Epithelial cell of prostate (primary cell): ENCODE measurements at regions not wholly inside any gene's neighbourhood (a gene's known extent, or its start where the extent isn't known, plus 50 kb on each side); places are given as distances from the start of the nearest gene placed in this dataset.

Experiments
- DNase-seq: peaks from one replicate; pipeline ENCODE4 v3.0.0-alpha.2; 2011; ENCODE audit warnings: low read depth, low spot score
- H3K27ac ChIP-seq: fragments of 450-650 bp; 2 replicates; pipeline ENCODE4 v1.5.1; 2017; ENCODE audit warnings: mild to moderate bottlenecking

DNA sequence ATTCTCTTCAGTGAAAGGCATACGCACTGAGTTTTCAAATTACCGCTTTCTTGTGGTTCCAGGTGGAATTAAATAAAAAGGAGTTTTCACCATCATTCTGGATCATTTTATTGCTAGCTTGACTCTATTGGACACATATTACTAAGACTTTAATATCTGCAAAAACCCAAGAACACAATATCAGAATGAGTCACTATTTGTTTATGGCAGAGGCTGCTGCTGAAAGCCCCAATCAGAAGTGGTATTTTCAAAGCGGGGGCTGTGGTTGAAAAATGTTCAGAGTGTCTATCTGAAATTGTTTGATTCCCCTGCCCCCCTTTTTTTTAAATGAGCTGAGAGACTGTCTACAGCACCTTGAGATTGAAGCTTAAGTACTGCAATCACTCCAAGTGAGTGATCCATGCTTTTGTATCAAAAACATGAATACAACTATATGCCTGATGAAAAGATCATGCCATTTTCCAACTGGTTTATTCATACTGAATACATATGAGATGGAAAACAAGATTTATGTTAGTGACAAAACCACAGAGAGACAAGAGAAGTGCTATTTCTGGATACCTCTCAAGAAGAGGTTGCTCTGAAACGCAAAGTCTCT lies 376.4 kb downstream of the HTR7 start:
- H3K27ac ChIP-seq: no peak overlapping the region
- DNase-seq: no peak

GRCh38 chr10:90484518-90484917 lies 373.3 kb downstream of the HTR7 start:
- DNase-seq: peak; percentile 92
- peak overlapping the region; percentile 65 for H3K27ac ChIP-seq

- no peak overlapping the region for H3K27ac ChIP-seq
- no peak for DNase-seq
Observed at GRCh38 chr10:90494183-90494582, 363.7 kb downstream of the HTR7 start.

- no peak for DNase-seq
- no peak overlapping the region for H3K27ac ChIP-seq
Observed at GRCh38 chr10:90504172-90504571, 353.7 kb downstream of the HTR7 start.

DNA sequence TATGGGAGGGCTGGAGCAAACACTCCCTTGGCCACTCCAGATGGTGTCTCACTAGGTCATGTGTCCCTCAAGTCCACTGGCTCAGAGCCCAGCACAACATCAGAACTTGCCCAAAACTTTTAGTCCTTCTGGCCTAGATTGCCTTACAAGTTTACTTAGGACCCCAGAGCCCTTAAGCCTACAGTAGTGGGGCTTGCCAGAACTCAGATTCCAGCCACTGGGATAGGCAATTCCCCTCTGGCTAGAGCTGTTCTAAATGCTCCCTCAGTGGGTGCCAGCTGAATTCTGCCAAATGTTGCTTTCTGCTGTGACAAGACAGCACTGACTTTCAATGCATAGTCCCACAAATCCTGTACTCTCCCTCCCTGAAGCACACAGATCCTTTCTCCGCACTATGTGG lies 331.1 kb downstream of the HTR7 start:
- H3K27ac ChIP-seq: no peak overlapping the region
- DNase-seq: no peak

DNA sequence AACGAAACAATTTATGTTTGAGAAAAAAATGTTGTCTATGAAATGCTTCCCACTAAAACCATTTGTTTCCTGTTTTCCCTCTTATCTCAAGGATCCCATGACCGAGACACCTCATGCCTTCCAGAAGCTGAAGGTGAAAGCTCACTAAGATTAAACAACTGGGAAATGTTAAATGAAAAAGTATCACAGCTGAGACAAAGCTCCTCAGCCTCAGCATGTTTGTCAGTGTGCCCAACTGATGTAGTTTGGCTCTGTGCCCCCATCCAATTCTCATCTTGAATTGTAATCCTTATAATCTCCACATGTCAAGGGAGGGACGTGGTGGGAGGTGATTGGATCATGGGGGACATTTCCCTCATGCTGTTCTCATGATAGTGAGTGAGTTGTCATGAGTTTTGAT lies 327.3 kb downstream of the HTR7 start:
- no peak for DNase-seq
- H3K27ac ChIP-seq: no peak overlapping the region

GRCh38 chr10:90557385-90557784 lies 300.5 kb downstream of the HTR7 start:
- H3K27ac ChIP-seq: no peak overlapping the region
- no peak for DNase-seq

GRCh38 chr10:90560331-90560730 lies 297.5 kb downstream of the HTR7 start:
- H3K27ac ChIP-seq: no peak overlapping the region
- no peak for DNase-seq

DNA sequence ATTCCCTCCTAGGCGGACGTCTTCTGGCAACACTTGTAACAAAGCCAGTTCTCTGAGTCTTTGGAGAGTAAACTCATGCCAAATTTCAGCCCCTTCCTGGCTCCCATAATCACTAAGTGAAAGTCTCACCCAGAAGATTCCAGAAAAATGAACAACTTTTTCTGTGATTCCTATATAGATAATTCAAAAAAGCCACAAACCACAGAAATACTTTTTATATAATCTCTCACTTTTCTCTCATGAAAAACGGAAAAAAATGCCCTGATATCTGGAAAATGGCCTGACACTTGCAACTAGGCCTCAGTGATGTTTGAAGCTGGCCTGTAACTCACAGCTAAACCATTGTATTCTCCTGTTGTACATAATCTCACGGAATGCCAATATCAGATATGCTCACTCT lies 296.2 kb downstream of the HTR7 start:
- DNase-seq: no peak
- no peak overlapping the region for H3K27ac ChIP-seq

DNA sequence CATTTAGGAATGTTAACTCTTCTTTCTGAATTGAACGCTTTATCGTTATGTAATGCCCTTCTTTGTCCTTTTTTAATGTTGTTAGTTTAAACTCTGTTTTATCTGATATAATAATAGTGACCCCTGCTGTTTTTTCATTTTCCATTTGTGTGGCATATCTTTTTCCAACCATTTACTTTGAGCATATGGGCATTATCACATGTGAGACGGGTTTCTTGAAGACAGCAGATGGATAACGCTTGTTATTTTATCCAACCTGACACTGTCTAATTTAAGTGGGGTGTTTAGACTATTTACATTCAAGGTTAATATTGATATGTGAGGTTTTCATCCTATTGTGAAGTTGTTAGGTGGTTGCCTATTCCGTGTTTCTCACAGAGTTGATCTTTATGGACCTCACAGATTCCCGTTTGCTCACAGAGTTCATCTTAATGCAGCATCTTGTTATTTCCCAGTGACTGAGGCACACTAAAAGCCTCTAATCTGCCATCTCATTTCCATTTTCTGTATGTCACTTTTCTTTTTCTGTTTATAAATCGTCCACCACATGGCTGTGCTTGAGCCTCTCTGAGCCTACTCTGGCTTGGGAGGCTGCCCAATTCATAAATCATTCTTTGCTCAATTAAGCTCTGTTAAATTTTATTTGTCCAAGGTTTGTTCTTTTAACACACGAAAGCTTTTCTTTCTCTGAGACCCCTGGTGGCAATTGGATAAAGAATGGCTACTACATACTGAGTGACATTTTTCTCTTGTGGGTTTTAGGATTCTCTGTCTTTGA lies 286.2 kb downstream of the HTR7 start:
- H3K27ac ChIP-seq: no peak overlapping the region
- no peak for DNase-seq

GRCh38 chr10:90575125-90575524 lies 282.7 kb downstream of the HTR7 start:
- no peak for DNase-seq
- H3K27ac ChIP-seq: no peak overlapping the region

- DNase-seq: no peak
- no peak overlapping the region for H3K27ac ChIP-seq
Observed at GRCh38 chr10:90577569-90577968, 280.3 kb downstream of the HTR7 start.

GRCh38 chr10:90579602-90580242 lies 278.1 kb downstream of the HTR7 start:
- DNase-seq: peak; percentile 39
- no peak overlapping the region for H3K27ac ChIP-seq

GRCh38 chr10:90583416-90583815 lies 274.4 kb downstream of the HTR7 start:
- H3K27ac ChIP-seq: no peak overlapping the region
- DNase-seq: no peak

DNA sequence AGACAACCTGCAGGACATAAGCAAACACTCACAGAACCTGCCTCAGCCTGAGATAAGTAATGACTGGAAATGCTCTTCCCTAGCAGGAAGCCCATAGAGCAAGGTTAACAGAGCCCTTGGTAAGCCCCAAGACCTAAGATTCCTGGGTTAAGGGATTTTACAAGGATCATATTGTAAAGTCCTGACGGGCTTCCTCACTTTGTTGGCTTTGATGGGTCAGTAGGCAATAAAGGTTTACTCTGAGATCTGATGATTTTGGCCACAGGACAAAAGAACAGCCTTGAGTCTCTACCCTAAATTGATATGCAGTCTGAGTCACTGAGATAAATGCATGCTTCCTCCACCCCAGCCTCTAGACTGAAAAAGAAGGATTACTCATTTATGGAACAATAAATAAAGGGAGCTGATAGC lies 270.8 kb downstream of the HTR7 start:
- DNase-seq: no peak
- no peak overlapping the region for H3K27ac ChIP-seq

DNA sequence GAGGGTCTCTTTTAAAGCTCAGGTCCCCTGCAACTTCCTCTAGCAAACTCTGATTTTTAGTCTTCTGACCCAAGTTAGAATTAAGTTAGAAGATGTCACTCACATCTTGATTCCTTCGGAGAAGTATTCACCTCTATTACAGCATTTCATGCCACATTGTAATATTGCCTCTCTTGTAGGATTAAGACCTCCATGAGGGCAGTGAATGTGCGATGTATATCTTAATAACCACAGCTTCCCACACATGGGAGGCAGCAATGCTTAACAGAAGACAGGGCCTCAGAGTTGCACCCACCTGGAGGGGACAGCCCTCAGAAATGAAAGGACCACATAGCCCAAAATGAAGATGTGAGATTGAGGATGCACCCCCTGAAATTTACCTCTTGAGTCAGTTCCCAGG lies 270.3 kb downstream of the HTR7 start:
- H3K27ac ChIP-seq: no peak overlapping the region
- no peak for DNase-seq

- DNase-seq: no peak
- no peak overlapping the region for H3K27ac ChIP-seq
Observed at GRCh38 chr10:90588222-90588621, 269.6 kb downstream of the HTR7 start.

- no peak overlapping the region for H3K27ac ChIP-seq
- no peak for DNase-seq
Observed at GRCh38 chr10:90589825-90590224, 268.0 kb downstream of the HTR7 start.

- DNase-seq: no peak
- H3K27ac ChIP-seq: no peak overlapping the region
Observed at GRCh38 chr10:90591629-90592028, 266.2 kb downstream of the HTR7 start.

DNA sequence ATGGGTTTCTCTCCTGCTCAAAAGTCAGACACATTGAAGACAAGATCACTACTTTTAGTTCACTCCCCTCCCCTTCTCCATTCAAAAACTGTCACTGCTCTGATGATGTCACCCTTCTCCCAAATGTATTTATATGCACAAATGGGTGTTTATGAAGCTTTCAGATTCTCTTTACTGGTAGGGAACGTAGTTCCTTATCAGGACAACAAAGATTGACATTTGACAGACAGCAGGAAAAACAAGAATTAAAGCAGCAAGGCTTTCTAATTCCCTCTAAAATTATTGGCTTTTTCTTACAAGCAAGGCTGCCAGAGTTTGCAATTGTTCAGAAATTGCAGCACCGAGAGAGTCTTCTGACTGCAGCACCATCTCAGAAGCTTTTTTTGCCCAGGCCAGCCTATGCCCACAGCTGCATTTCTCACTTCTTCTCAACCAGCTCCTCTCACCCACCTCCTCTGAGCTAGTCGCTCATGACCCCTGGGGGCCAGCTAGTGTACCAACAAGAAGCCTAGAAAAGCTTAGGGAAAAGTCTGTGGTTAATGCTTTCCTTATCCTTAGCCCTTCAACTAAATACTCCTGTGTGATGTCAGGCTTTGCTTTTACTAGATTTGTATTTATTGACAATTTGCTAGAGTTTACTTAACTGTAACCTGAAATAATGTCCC lies 265.1 kb downstream of the HTR7 start:
- no peak for DNase-seq

GRCh38 chr10:90598513-90598912 lies 259.3 kb downstream of the HTR7 start:
- no peak overlapping the region for H3K27ac ChIP-seq
- DNase-seq: no peak

More for the DNA sequence above, 265.1 kb downstream of the HTR7 start:
- no peak overlapping the region for H3K27ac ChIP-seq
